ENCODE measurements at regions not wholly inside any gene's neighbourhood (a gene's known extent, or its start where the extent isn't known, plus 50 kb on each side); places are given as distances from the start of the nearest gene placed in this dataset.

- Mint-ChIP-seq H3K27ac (ENCODE audit: unreplicated experiment) (no peak overlapping the region), H3K36me3 (ENCODE audit: insufficient read depth, unreplicated experiment) (no peaks in the 10 kb centered on the region), H3K4me1 (ENCODE audit: low read depth, unreplicated experiment) (no peaks in the 10 kb centered on the region), H3K9me3 (ENCODE audit: low read depth, unreplicated experiment) (no peaks in the 10 kb centered on the region), H3K27me3 (ENCODE audit: unreplicated experiment) (peaks cover 3% of the 10 kb centered on the region), H3K4me3 (ENCODE audit: low read depth, unreplicated experiment) (no peak overlapping the region)
- TF ChIP-seq, protein P1, sequence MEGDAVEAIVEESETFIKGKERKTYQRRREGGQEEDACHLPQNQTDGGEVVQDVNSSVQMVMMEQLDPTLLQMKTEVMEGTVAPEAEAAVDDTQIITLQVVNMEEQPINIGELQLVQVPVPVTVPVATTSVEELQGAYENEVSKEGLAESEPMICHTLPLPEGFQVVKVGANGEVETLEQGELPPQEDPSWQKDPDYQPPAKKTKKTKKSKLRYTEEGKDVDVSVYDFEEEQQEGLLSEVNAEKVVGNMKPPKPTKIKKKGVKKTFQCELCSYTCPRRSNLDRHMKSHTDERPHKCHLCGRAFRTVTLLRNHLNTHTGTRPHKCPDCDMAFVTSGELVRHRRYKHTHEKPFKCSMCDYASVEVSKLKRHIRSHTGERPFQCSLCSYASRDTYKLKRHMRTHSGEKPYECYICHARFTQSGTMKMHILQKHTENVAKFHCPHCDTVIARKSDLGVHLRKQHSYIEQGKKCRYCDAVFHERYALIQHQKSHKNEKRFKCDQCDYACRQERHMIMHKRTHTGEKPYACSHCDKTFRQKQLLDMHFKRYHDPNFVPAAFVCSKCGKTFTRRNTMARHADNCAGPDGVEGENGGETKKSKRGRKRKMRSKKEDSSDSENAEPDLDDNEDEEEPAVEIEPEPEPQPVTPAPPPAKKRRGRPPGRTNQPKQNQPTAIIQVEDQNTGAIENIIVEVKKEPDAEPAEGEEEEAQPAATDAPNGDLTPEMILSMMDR (IDR thresholded peaks at IDR 0.05; ENCODE audit: unreplicated experiment) = no peak
- no TSS peak for BruUV-seq (replicated peaks)
- DNase-seq = no peak
- intact Hi-C loops (cut with micrococcal nuclease; ENCODE audit: unreplicated experiment) = loop anchor here (5.0 kb wide), 1 partner anchor 194 kb away; no protein-coding TSS in a partner anchor
- CTCF ChIA-PET = interaction anchor here (0.6 to 3.3 kb wide), 10 partner anchors 9 to 524 kb away, joined by 3 to 19 read pairs (median 4); no protein-coding TSS in a partner anchor
Observed at GRCh38 chr2:176650838-176651555, 381.8 kb downstream of the MTX2 start.

DNA sequence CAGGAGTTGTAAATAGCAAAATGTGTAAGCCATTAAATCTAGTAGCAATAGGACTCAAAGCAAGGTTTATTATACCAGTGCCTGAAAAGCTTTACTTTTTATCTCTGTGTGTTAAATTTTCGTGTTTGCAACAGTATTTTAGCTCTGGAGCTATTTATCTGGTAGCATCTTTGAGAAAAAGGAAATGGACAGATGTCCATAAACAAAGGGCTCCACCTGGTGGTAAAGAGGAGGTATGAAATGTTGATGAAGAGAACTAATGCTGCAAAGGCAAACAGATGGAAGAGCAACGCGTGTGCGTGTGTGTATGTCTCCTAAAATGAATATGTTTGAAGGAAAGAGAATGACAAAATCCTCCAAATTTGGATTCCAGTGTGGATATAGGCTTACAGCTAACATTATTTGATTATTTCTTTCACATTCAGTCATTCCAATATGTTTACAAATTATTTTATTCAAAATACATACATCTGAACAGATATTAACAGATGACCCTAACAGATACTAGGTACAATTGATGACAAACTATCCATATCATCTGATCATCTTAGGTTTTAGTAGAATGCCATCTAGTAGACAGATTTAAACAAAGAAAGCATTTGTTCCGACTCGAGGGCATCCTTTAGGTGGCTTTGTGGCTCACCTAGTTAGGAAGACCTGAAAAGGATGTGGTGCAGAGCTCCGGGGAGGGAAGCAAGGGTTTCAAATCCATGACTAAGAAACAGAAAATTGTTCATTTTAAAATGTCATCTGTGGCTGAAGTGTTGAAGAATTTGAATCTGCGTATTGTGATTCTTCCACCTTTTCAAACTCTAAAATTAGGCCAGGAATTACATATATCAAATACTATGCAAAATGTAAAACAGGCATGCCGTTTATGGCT, 383.3 kb downstream of the MTX2 start:
- Mint-ChIP-seq H3K4me1 (ENCODE audit: low read depth, unreplicated experiment) (no peaks in the 10 kb centered on the region), H3K27me3 (ENCODE audit: unreplicated experiment) (peaks cover 19% of the 10 kb centered on the region), H3K9me3 (ENCODE audit: low read depth, unreplicated experiment) (no peaks in the 10 kb centered on the region), H3K36me3 (ENCODE audit: insufficient read depth, unreplicated experiment) (no peaks in the 10 kb centered on the region), H3K4me3 (ENCODE audit: low read depth, unreplicated experiment) (no peak overlapping the region), H3K27ac (ENCODE audit: unreplicated experiment) (no peak overlapping the region)
- BruUV-seq (replicated peaks) = no TSS peak
- CTCF ChIA-PET = interaction anchor here (0.8 to 3.3 kb wide), 13 partner anchors 10 to 526 kb away, joined by 3 to 19 read pairs (median 4); no protein-coding TSS in a partner anchor
- peak; percentile 24 for DNase-seq
- intact Hi-C loops (cut with micrococcal nuclease; ENCODE audit: unreplicated experiment) = loop anchor here (1.0 to 5.0 kb wide), 5 partner anchors 162 to 525 kb away; no protein-coding TSS in a partner anchor
- TF ChIP-seq, protein P1 (IDR thresholded peaks at IDR 0.05; ENCODE audit: unreplicated experiment) = peak; percentile 75

DNA sequence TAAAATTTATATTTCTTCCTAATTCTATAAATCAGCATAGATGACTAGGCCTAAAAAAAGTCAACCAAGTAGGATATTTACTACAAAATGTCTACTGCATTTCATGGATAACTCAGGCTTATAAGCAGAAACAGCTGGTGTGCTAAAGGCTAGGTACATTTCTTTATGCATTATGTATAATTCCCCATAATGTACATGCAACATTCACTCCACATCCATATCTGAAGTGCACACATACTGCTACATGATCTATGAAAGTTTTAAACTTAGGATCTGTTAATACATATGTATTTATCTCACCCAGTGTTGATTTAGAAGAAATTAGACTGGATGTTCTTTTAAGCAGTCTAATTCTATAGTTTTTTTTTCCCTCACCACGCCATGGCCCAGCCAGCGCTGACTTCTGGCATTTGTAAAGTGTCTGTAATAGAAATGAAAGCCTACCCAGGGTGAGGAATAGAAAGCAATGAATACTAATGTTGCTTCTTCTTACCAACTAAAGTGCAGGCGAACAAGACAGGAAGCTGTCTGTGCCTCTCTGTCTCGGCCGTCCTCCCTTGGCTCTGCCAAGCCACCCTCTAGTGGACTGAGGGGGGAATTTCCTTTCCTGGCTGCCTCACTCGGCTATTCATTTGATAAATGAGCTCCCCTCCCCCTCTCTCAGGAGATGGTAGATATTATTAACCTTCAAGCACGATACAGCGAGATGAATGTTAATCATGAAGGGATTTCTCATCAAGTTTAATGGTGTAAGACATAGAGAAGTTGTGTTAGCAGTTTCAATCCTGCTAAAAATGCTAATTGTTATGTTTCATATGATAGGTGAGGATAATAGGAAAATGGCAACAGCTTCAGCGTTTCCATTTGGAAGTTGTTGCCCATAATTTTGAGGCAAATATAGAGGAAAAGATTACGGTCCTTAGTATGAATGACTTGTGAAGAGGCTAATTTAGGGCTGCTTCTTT, 384.5 kb downstream of the MTX2 start:
- intact Hi-C loops (cut with micrococcal nuclease; ENCODE audit: unreplicated experiment) = loop anchor here (2.0 to 5.0 kb wide), 4 partner anchors 161 to 513 kb away; no protein-coding TSS in a partner anchor
- no peaks in the 10 kb centered on the region for H3K4me1 Mint-ChIP-seq (ENCODE audit: low read depth, unreplicated experiment)

More for the DNA sequence above, 384.5 kb downstream of the MTX2 start:
- CTCF ChIA-PET = interaction anchor here (0.7 to 2.6 kb wide), 11 partner anchors 11 to 527 kb away, joined by 3 to 16 read pairs (median 10); no protein-coding TSS in a partner anchor
- peak; percentile 75 for DNase-seq
- no peaks in the 10 kb centered on the region for H3K36me3 Mint-ChIP-seq (ENCODE audit: insufficient read depth, unreplicated experiment)
- no peaks in the 10 kb centered on the region for H3K9me3 Mint-ChIP-seq (ENCODE audit: low read depth, unreplicated experiment)
- H3K27ac Mint-ChIP-seq (ENCODE audit: unreplicated experiment) = no peak overlapping the region
- TF ChIP-seq, protein P1 (IDR thresholded peaks at IDR 0.05; ENCODE audit: unreplicated experiment) = peak; percentile 82
- BruUV-seq (replicated peaks) = no TSS peak
- peaks cover 31% of the 10 kb centered on the region for H3K27me3 Mint-ChIP-seq (ENCODE audit: unreplicated experiment)
- no peak overlapping the region for H3K4me3 Mint-ChIP-seq (ENCODE audit: low read depth, unreplicated experiment)

Measured in Calu3 (cell line).